ENCODE measurements at regions not wholly inside any gene's neighbourhood (a gene's known extent, or its start where the extent isn't known, plus 50 kb on each side); places are given as distances from the start of the nearest gene placed in this dataset.

GRCh38 chr13:109995578-109995977 lies 209.2 kb upstream of the IRS2 start:
- H3K9me3 Mint-ChIP-seq, result peaks cover 3 to 7% of the 10 kb centered on the region in 2 experiments; a peak in 4 of 5 replicates
- no peak overlapping the region for H2BK12ac ChIP-seq (ENCODE audit: insufficient read length, low read depth, low read length)

More at GRCh38 chr13:109995578-109995977, 209.2 kb upstream of the IRS2 start:
- Histone ChIP-seq H4K91ac (ENCODE audit: insufficient read length, low read depth, low read length) (no peak overlapping the region), H4K20me1 (ENCODE audit: control insufficient read depth, insufficient read depth, insufficient read length) (no peaks in the 10 kb centered on the region), H3K9me3 (ENCODE audit: control insufficient read depth, low read depth, low read length) (no peaks in the 10 kb centered on the region), H3K4me2 (ENCODE audit: insufficient read depth, insufficient read length, low read length) (no peak overlapping the region), H3K4ac (ENCODE audit: low read depth, low read length) (no peak overlapping the region), H3K79me2 (ENCODE audit: insufficient read depth, low read length) (no peaks in the 10 kb centered on the region), H3K79me1 (ENCODE audit: insufficient read depth, low read depth, low read length, poor library complexity, severe bottlenecking) (no peaks in the 10 kb centered on the region), H2BK120ac (ENCODE audit: low read depth, low read length, poor library complexity, severe bottlenecking) (no peak overlapping the region), H3K27me3 (ENCODE audit: insufficient read depth, low read length) (no peaks in the 10 kb centered on the region), H4K8ac (replicated peaks; ENCODE audit: insufficient read length, low read depth, low read length) (no peak overlapping the region), H3K9ac (ENCODE audit: extremely low read depth, insufficient read length, low read length) (no peak overlapping the region), H3K4me1 (ENCODE audit: insufficient read depth, low read length) (no peaks in the 10 kb centered on the region), H3K14ac (ENCODE audit: insufficient read depth, low read length) (no peak overlapping the region), H3K18ac (ENCODE audit: insufficient read length, low read depth, low read length) (no peak overlapping the region), H3K23ac (ENCODE audit: insufficient read length, low read depth, low read length) (no peak overlapping the region), H3T11ph (ENCODE audit: low read length) (no peak overlapping the region), H2AK5ac (ENCODE audit: insufficient read length, low read length) (no peak overlapping the region), H2BK5ac (ENCODE audit: insufficient read length, low read length) (no peak overlapping the region), H4K5ac (ENCODE audit: insufficient read length, low read depth, low read length) (no peak overlapping the region), H3K23me2 (ENCODE audit: insufficient read length, low read depth, low read length, poor library complexity, severe bottlenecking) (no peaks in the 10 kb centered on the region), H3K27ac (ENCODE audit: insufficient read length, low read depth, low read length) (no peak overlapping the region), H2BK20ac (ENCODE audit: low read depth, low read length, poor library complexity, severe bottlenecking) (no peak overlapping the region), H2BK15ac (ENCODE audit: low read depth, low read length) (no peak overlapping the region), H2AFZ (ENCODE audit: low read length) (no peak overlapping the region), H3K56ac (ENCODE audit: insufficient read length, low read depth, low read length) (no peak overlapping the region)
- no peak for DNase-seq
- no peak overlapping the region for H3K4me3 Mint-ChIP-seq
- no peaks in the 10 kb centered on the region for H3K4me1 Mint-ChIP-seq
- no CpG with 5 or more reads among the region's 2 CpGs for WGBS (ENCODE audit: extremely low coverage, insufficient read length, low lambda C conversion rate)
- no peak overlapping the region for H3K27ac Mint-ChIP-seq
- no peaks in the 10 kb centered on the region; a peak in 2 of 7 replicates for H3K36me3 Mint-ChIP-seq (ENCODE audit: insufficient read depth in 1 of 3, low read depth in 3 of 3)
- no peak for TF ChIP-seq CTCF (conservative IDR thresholded peaks at IDR 0.05)
- H3K27me3 Mint-ChIP-seq (ENCODE audit: low read depth), result peaks cover 4% of the 10 kb centered on the region
